Activated CD8-positive, alpha-beta memory T cell treated with anti-CD3 and anti-CD28 coated beads for 4 hours (primary cell): ENCODE measurements at regions not wholly inside any gene's neighbourhood (a gene's known extent, or its start where the extent isn't known, plus 50 kb on each side); places are given as distances from the start of the nearest gene placed in this dataset.

ENCODE experiments used
- DNase-seq, 2 donors: peaks; one replicate each; pipeline ENCODE4 v3.0.0-alpha.2; 2020; ENCODE audit warnings: low read depth in 2 of 2

DNA sequence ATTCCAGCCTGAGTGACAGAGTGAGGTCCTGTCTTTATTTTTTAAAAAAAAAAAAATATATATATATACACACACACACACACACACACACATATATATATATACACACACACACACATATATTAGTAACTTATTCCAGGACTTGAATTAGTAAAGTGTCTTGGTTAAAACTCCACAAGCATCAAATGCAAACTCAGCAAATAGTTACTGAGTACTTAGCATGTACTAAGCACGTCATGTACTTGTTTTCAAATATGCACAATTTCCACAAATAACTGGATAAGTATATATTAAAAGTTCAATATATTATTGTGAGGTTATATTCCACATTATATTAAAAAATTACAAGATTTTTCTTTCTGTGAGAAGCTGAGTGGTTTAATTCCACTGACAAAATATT, 304.7 kb downstream of the ZEB2 start:
- DNase-seq: no peak

DNA sequence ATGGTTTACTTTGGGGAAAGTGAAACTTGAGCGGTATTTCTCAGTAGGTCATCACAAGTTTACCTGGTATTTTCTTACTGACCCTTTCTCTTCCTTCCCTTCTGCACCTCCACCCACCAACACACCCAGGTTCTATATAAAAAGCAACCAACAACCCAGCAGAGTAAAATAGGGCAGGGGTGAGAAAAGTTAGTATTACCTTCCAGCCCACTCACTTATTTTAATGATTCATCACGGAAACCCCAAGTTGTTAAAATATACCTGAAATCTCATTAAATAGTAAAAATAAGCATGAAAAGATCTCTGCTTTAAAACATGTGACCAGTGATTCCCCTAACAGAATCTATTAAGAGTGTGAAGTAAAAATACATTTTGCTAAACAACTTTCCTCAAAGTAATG, 306.1 kb downstream of the ZEB2 start:
- no peak for DNase-seq

DNA sequence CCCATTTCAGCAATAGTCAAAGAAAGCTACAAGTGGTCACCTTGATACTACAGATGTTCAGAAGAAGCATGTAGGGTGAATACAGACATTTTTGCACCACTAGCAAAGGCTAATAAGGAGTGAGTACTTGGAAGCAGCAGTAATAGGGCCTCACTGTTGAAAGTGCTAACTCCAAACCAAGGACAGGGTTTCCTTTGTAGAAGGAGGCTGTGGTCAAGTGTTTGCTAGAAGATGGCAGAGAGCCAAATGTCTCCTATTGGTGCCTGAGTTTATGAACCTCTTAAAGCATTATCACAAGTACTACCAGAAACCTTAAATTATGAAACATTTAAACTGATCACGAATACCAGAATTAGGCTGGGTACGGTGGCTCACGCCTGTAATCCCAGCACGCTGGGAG, 308.1 kb downstream of the ZEB2 start:
- DNase-seq: no peak

DNA sequence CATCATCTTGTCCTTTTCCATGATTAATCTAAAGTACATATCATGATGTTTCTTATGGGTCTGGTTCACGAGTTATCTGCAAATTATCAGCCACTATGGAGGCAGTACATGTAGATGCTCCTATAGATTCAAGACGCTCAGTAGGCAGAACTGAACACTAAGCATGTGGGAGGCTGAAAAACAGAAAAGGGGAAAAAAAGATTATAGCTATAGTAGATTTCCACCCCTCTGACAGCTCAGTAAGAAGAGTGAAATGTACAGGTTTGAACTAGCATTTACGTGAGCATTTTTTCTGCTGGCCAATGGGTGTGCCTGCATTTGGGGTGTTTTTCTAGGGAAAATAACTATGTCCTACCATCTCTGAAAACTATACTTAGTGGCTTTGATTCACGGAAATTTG, 308.9 kb downstream of the ZEB2 start:
- no peak for DNase-seq

DNA sequence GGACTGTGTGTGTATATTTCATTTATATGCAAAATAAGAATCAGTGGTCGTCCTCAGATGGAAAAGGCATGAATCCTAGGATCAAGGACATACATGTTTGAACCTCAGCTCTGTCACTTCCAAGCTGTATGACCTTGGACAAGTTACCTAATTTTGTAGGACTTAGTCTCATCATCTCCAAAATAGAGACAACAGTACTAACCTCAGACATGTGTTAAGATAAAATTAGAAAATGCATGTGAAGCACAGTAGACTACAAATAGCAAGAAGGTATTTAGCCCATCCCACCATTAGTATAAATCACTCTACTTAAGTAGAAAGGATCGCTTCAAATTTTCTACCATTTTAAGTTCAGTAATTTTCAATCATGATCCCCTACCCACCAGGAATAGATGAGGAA, 309.8 kb downstream of the ZEB2 start:
- no peak for DNase-seq

DNA sequence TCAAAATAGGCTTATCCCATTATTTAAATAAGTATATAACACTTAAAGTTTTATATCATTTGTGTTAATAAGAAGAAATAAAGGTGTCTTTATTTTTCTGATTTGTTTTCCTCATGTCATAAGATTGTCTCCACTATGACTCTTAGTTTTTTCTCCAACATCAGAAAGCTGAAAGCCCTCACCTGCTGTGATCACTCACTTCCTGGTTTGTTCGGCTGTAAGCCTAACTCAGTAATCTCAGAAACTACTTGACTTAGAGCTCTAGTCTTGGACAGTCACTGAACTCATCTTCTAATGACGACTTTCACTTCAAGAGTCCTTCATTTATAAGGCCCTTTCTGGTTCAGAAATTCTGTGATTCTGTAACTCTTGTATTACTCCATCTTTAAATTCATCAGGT, 311.0 kb downstream of the ZEB2 start:
- DNase-seq: no peak

DNA sequence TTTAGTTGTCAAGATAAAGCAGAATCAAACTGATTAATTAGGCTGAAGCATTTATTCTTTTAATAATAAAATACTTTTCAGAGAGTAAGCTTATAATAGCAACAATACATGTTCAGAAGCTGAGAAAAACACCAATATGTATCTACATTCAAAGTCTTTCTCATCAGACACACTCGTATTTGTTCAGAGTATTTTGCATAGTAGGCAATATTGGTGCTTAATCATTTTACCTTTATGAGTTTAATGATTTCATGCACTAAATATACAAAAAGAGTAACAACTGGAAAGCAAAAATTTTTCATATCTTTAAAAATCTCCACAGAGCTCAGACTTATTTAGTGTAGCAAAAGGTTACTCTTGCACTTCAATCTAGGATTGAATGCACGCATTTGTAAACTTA, 313.9 kb downstream of the ZEB2 start:
- no peak for DNase-seq

DNA sequence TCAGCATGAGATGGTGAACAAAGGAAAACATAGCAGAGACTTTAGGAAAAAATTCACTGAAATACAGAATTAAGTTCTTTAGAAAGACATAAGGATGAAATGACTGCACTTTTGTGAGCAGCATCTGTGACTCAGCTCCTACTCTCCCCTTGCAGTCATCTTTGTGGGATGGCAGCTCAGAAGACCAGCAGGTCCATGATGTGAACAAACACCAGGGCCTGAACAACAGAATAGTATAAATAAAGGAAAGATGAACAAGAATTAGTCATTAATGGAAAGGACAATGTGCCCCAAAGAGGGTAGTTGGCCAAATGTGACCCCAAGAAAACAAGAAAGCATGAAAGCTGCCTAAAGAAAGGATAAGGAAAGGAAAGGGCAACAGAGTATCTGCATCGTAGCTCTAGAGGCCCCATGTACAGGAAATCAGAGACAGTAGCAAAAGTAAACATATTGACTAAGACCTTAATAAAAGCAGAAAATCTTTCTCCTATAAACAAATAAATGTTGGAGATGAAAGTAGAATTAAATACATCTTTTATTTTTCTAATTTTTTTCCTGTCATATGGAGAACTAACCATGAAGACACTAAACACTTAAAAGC, 318.0 kb downstream of the ZEB2 start:
- no peak for DNase-seq

DNA sequence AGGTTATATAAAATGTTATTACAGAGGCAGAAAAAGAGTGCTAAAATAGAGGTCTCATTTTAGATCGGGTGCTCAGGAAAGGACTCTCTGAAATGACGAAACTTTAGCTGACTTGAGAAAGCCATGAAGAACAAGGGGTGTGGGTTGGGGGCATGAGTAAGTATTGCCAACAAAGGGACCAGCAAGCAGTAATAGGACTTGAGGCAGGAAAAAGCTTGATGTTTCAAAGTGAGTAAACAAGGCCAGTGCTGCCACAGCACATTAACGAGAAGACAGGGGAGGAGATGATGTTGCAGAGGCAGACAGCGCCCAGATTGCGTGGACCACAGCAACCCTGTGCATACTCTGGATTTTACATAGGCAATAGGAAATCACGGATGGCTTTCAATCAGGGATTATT, 318.8 kb downstream of the ZEB2 start:
- DNase-seq: no peak

DNA sequence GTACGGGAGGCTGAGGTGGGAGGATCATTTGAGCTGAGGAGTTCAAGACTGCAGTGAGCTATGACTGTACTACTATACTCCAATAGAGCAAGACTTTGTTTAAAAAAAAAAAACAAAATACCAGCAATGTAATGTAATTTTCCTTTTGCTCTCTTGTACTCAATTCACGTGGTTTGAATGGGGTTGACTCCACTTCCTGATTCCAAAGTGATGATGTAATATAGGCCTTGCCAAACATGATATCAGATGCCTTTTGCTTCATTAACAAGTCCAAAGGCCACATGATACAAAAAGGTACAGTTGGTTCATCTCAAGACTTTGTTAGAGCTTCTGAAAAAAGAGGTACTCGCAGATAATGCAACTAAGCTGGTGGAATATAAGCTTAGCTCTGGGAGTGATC, 321.8 kb downstream of the ZEB2 start:
- DNase-seq: no peak

DNA sequence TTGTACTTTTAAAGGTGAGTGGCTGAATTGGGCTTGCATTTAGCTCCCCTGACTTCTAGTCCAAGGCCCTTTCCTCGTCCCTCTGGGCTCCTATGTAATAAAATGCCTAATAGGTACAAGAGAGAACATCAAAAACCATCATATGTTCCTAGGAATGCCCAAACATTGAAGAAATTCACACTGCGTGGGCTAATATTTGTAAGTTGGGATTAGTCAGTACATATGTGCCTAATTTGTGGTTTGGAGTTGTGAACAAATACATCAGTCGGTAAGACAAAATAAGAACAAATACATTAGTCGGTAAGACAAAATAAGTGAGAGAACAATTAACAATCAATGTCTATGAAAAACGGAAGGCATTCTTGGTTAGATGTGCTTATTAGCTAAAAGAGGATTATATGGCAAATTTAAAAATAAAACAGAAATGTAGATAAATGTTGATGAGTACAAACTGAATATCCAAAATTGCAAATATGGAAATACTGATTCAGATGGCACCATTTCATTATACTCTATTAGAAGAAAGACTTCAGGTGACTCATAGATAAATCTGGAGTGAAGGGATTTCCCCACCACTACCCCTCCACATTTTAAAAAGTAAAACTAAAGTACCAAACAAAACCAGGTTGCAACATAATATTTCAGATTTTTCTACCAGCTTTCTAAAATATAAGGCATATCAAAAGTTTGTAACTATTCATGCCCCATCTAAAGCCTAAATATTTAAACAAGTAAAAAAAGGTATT, 325.4 kb downstream of the ZEB2 start:
- no peak for DNase-seq

DNA sequence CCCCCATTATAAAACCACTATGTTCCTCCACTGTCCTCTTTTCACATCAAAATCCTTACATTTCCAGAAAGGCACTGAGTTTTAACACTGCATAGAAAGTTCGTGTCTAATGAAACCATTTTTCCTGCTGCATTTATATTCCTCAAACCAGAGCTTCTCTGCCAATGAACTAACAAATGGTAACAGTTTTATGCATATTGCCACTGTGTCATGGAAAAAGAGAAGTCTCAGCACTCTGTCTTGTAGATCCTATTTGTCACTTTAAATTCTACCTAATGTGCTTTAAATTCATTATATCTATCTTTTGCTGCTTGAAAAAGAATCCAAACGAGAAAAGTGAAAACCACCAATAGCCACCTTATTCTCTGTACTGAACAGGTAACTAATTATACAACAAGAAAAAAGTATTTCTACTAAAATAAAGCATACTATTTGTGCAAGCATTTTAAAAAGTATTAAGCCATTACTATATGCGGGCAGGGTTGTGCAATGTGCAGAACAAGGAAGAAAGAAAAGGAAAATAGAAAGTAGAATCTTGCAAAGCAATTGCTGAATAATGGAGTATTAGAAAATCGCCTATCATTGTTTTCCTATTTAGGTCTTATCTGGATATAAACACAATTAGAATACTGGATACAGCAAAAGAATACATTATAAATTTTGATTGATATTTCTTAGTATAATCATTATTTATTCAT, 328.9 kb downstream of the ZEB2 start:
- no peak for DNase-seq

DNA sequence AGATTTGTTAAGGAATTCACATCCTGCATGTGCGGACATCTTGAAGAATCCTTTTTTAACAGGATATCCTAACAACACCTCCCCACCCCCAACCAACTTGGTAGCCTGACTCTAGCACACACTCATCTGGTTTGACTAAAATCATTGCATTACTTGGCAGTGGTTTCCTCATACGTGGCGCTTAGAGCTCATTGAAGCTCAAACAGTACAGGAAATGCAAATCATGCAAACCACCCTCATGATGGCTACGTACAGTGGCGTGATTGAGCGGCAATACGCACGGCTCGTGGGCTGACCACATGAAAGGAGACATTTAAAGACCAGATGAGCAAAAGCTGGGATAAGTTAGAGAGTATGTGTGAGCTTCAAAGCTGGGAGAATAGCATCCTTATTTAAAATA, 336.2 kb downstream of the ZEB2 start:
- peak; percentile 55 to 77 for DNase-seq

DNA sequence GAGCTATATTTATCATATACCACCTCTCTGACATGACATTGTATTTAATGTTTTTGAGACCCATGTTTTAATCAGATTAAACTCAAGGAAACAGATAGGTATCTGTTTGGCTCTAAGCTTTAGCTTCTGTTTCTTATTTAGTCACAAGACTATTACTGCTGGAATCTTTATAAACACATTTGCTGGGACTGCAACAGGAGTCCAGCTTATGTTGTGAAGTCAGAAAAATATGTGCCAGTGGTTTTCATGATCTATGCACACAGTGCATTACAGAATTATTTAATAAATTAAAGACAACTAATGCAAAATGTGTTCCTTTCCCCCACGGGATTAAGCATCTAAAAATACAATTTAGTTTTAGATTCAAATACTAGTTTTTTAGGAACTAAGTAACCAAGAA, 338.9 kb downstream of the ZEB2 start:
- no peak for DNase-seq

DNA sequence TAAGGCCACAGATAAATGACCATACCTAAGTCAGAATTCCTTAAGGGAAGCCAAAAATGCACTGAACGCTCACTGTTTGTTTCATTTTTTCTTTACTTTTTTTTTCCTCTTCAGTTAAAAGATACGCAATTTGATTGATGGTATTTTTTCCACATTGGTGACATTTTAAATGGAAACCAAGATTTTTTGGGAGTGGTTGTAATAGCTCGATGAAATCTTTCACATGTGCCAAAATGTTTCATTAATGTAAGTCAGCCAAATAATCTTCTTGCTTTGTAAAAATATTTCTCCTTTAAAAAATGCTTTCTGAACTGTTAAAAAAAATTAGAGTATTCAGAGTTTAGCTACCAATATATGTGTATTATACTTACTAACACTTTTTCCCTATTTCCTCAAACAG, 339.8 kb downstream of the ZEB2 start:
- DNase-seq: no peak

DNA sequence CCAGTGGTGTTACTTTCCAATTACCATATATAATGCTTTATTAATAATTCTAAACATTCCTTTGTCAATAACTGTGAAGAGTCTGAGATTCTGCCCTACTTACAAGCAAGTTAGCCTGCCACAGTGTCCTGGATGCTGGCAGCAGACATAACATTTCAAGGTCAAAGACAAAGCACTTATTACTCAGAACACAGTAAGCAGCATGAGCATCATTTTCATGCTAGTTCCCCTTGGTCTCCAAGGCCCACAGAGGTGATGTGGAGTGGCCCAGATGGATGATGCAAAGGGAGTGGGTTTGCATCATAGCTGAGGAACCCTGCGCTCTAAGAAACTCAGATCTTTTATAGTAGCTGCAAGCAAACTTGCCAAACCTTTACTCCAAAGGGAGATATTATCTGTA, 349.7 kb downstream of the ZEB2 start:
- no peak for DNase-seq

DNA sequence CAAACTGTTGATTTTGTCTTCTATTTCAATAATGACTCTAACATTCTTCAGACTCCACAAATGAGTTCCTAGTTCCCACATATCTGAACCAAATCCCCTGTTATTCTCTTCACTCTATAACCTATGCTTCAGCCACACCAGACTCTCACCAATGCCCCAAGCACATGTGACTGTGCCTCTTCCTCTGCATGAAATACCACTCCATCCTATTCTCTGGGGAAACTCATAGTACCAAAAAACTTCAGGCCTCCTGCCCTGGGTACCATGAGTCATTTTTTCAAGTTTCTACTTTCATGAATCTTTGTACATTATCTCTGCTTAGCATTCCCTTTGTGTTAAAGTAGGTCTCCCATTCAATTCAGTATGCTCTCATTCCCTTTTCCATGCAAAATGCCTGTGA, 353.2 kb downstream of the ZEB2 start:
- DNase-seq: no peak

DNA sequence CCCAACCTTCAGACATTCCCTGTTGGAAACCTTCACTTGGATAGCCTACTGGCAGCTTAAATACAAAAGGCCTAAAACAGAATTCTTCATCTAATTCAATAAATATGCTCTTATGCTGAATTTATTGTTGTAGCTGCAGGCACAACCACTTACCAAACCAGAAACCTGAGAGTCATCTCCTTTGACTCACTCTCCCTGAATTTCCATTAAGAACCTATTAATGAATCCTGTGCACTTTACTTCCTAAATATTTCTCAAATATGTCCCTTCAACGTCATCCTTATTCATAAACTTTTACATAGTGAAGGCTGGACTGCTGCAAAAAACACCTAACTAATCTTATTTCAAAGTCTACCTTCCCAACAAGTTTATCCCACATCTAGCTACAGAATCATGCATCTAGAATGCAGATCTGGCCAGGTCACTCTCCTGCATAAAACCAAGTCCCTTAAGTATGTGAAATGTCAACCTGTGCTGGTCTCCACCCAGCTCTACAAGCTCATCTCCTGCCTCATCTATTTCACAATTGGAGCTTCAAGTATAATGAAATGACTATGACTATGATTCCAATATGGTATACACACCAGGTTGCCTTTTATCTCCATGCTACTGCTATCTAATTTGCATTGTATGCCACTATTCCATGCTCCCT, 354.2 kb downstream of the ZEB2 start:
- no peak for DNase-seq

DNA sequence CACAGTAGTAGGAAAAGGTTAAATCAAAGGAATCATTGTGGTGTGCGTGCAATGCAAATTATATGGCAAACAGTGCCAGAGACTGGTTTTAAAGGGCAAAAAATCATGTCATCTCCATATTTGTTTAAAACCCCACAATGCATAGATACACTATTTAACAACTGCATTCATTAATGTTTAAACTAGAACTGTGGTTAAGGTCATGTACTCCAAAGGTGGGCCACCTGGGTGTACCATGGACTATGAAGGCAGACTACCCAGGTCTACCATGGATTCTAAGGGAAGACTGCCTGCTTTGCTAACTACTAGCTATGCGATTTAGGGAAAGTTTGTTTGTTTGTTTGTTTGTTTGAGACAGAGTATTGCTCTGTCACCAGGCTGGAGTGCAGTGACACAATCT, 356.3 kb downstream of the ZEB2 start:
- no peak for DNase-seq

DNA sequence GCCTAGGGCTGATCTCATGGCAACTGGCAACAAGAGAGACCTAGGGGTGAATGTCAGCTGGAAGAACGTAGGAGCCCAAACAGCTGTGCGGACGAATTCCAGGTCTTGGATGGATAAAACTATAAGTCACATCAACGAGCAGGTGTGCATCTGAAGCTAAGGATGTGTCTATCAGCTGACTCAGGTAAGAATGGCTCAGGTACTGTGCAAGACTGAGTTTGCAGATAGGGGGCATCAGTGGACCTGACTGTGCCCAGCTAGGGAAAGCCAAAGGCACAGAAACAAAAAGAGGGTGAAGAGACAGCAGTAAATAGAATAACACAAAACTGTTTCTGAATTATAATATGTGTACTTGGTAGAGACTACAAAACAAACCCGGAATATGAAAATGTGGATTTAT, 357.3 kb downstream of the ZEB2 start:
- peak; percentile 4 to 13 for DNase-seq

DNA sequence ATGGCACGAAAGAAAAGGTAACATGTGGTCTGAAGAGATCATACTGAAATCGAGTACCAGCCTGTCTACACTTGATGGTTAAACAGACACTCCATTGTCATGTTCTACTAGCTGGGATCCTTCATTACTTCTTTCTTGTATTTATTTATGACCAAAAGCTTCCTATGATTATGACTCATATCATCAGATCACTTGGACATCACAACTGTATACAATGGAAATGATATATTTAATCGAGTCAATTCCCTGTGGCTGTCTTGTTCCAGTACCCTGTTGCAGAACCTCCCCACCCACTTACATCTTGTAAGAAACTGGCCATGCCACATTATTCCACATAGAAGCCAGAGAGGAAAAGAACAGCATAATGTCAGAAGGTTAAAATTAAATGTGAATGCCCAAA, 358.9 kb downstream of the ZEB2 start:
- no peak for DNase-seq

DNA sequence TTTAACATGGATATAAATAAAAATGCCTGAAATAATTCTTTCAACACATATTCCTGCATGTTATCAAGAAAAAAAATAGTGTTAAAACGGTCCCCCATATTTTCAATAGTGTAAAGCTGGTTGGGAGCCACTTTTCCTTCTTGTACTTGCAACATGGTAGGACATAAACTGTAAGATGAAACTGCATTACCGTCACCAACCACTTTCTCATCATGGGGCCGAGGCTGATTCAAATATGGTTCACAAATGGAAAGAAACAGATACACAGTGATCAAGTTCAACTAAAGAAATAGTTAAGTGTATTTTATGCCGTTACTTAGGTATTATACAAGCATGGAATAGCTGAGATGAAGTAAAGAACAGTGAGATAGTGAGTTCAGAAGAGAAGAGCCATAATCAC, 360.7 kb downstream of the ZEB2 start:
- DNase-seq: no peak

DNA sequence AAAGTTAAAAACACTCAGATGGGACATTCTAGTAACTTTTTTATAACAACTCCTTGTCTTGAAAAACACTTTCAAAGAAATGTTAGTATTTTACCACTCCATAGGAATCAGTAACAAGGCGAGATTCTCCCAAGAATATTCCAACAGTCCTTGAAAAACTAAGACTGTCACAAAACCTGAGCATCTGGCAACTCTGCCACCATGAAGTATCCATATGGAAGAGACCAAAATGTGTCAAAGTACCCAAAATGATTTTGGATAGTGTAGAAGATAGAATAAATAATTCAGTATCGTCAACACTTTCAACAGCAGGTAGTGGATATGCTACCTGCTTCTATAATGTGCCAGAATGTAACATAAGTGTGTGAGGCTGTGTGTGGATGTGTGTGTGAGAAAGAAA, 361.8 kb downstream of the ZEB2 start:
- DNase-seq: no peak
